A549 (cell line): ENCODE measurements at regions not wholly inside any gene's neighbourhood (a gene's known extent, or its start where the extent isn't known, plus 50 kb on each side); places are given as distances from the start of the nearest gene placed in this dataset.

Experiments
- CHD4 ChIP-seq: fragments of 200-600 bp; sonication (generic); IDR thresholded peaks from 2 replicates; pipeline ENCODE4 v1.6.1; 2016; ENCODE audit warnings: antibody characterized with exemption, mild to moderate bottlenecking, borderline replicate concordance
- CTCF ChIP-seq: fragments of >200 bp; sonication (Bioruptor Twin); formaldehyde crosslinking; IDR thresholded peaks from 3 replicates; pipeline ENCODE4 v1.5.1; 2016
- EP300 ChIP-seq, 2 experiments: fragments of >200 bp; sonication (Bioruptor Twin); formaldehyde crosslinking; IDR thresholded peaks; 2 replicates in 1 of 2; 3 replicates in 1 of 2; pipeline ENCODE4 v1.6.1; 2016 to 2017
- FOSL2 ChIP-seq, 2 experiments: fragments of 450-650 bp in 1 of 2; fragments of >200 bp in 1 of 2; sonication (Bioruptor Twin) in 1 of 2; formaldehyde crosslinking; IDR thresholded peaks; 2 replicates each; pipeline versions ENCODE4 v1.5.0 to v1.6.1; 2016 to 2020; ENCODE audit warnings: mild to moderate bottlenecking in 1 of 2, moderate library complexity in 1 of 2
- KDM5A ChIP-seq: fragments of 200-600 bp; sonication (generic); IDR thresholded peaks from 2 replicates; pipeline ENCODE4 v1.6.1; 2016; ENCODE audit warnings: antibody characterized with exemption, mild to moderate bottlenecking
- POLR2A ChIP-seq: IDR thresholded peaks from 2 replicates; pipeline ENCODE4 v1.6.1; 2012; ENCODE audit warnings: mild to moderate bottlenecking, low read length
- RAD21 ChIP-seq, 2 experiments: fragments of >200 bp in 1 of 2; sonication (Bioruptor Twin) in 1 of 2; formaldehyde crosslinking in 1 of 2; IDR thresholded peaks in 1 of 2; conservative IDR thresholded peaks in 1 of 2; 2 replicates in 1 of 2; 3 replicates in 1 of 2; pipeline ENCODE4 v1.6.1; 2012 to 2018; ENCODE audit warnings: inconsistent platforms in 1 of 2
- SMC3 ChIP-seq: fragments of >200 bp; sonication (Bioruptor Twin); formaldehyde crosslinking; IDR thresholded peaks from 3 replicates; pipeline ENCODE4 v1.6.1; 2018; ENCODE audit warnings: inconsistent platforms
- USF2 ChIP-seq: fragments of 450-650 bp; IDR thresholded peaks from 2 replicates; pipeline ENCODE4 v1.6.1; 2014; ENCODE audit warnings: antibody characterized with exemption

DNA sequence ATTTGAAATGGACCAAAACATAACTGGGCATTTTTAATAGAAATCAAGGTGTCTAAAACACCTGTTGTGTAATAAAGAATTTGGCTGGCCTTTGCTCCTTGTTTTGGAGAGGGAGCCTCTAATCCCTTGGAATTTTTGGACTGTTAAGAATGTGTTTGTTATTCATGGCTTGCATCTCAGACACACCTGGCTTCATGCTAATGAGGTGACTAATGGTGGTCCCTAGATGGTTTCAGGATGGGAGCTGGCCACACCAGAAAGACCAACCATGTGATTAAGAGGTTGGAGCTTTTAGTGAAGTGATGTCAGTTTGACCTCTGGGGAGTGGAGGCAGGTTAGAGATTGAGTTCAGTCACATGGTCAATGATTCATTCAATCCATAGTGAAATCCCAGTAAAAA lies 328.4 kb downstream of the DHX35 start:
- TF ChIP-seq RAD21 (conservative IDR thresholded peaks at IDR 0.05 in 1 of 2, IDR thresholded peaks at IDR 0.05 in 1 of 2) (no peak), USF2 (no peak), SMC3 (no peak), KDM5A (no peak), POLR2A (no peak), CTCF (no peak), EP300 (IDR thresholded peaks at IDR 0.05) (no peak), FOSL2 (IDR thresholded peaks at IDR 0.05) (no peak), FOSL2 (CRISPR knock-in tag; IDR thresholded peaks at IDR 0.05) (no peak), CHD4 (no peak)
